CD4-positive, alpha-beta T cell treated with Interferon alpha-2 for 1 hour (primary cell): ENCODE measurements at regions not wholly inside any gene's neighbourhood (a gene's known extent, or its start where the extent isn't known, plus 50 kb on each side); places are given as distances from the start of the nearest gene placed in this dataset.

Experiments used
- DNase-seq, 2 donors: peaks; one replicate each; pipeline ENCODE4 v3.0.0-alpha.2; 2020 to 2022

GRCh38 chr7:36075561-36075960 lies 77.5 kb upstream of the EEPD1 start:
- DNase-seq = no peak

DNA sequence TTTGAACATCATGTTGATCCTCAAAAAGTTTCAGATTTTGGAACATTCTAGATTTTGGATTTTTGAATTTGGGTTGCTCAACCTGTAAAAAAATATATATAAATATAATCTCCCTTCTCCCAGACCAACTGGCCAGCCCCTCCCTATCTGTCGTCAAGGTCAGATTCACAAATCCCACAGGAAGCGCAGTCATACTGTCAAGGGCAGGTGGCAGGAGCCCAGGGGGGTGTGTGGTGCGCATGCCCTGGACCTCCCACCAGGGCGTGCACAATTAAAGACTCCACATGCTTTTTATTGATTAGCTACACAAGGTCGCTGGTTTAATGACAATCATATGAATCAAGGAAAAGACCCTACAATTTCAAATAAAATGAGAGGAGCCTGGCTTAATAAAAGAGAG lies 77.0 kb upstream of the EEPD1 start:
- no peak for DNase-seq

GRCh38 chr7:36078816-36079360 lies 74.2 kb upstream of the EEPD1 start:
- DNase-seq = no peak

DNA sequence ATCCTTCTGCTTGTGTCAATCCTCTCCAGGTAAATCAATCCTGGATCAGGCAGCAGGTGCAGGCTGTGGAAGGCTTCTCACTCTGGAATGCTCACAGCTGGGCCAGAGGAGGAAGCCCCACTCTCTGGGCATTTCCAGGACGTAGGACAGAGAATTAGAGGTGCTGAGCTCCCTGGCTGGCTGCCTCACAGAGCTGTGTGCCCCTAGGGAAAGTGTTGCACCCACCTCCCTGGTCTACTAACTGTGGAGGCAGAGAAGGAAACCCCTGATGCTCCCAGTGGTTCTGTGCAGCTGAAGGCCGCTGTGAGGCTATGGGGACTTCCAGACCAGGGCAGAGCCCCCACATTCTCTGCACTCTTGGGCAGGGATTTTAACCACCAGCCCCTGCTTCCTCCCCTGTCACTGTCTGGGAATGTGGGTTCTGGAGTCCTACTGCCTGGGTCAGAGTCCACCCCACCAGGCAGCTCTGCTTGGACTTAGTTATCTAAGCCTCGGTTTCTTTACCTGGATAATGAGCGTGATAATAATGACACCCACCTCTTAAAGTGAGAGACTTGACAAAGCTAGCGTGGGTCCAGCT lies 73.5 kb upstream of the EEPD1 start:
- DNase-seq = no peak

- no peak for DNase-seq
Observed at GRCh38 chr7:36080843-36081242, 72.2 kb upstream of the EEPD1 start.

DNA sequence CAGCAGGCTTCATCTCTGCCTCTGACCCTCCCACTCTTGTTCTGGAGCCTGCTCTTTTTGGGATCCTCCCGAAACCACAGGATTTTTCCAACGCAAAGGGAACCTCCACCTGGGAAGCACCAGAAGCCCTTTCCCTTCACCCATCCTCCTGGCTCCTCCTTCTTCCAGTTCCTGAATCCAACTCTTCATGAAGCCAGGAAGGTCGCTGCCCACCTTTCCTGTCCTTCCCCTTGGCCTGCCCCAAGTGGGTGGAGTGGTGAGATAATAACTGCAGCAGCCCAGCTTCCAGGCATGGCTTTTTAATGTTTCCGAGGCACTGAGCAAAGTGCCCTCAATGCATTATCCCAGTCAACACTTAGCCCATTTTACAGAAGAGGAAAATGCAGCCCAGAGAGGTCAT lies 70.8 kb upstream of the EEPD1 start:
- DNase-seq = no peak

DNA sequence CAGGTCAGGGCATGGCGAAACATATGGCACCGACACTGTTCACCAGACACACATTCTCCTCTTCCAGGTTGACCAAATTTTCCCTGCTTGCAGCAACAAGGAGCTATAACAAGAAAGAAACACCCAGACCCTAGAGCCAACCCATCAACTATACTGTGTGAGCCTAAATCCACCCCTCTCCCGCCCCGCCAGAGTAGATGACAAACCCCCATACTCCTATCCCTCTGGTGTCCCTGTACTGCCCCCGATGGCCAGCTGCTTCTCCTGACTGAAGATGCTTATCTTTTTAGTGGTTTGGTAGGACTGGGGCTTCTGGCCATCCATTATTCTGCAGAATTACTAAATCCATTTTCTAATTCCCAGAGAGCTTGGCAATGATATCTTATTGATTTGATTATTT lies 70.1 kb upstream of the EEPD1 start:
- DNase-seq = no peak

GRCh38 chr7:36083626-36084380 lies 69.3 kb upstream of the EEPD1 start:
- DNase-seq = no peak

DNA sequence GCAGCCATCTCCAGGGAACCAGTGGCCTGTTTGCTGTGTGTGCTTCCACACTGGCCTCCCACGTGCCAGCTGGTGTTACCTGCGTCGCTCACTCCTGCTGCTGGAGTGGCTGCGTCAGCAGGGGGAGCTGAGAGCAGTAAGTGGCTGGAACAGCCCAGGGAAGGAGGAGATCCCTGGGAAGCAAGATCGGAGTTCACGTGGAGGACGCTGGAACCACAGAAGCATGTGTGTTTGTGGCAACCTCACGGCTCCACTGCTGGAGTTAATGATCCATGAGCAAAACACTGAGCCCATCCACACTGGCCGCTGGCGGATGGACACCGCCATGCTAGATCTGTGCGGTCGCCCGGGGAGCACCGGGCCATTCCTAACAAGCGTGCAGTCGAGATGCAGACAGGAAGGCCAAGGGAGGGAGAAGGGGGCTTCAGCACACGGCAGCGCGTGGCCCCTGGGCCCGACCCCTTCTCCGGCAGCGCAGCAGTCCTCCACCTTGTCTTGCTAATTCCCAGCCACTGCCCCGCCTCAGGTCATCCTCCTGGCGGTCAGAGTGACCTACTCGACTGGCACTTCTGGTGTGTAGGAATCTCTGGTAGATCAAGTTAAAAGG lies 68.5 kb upstream of the EEPD1 start:
- no peak for DNase-seq

DNA sequence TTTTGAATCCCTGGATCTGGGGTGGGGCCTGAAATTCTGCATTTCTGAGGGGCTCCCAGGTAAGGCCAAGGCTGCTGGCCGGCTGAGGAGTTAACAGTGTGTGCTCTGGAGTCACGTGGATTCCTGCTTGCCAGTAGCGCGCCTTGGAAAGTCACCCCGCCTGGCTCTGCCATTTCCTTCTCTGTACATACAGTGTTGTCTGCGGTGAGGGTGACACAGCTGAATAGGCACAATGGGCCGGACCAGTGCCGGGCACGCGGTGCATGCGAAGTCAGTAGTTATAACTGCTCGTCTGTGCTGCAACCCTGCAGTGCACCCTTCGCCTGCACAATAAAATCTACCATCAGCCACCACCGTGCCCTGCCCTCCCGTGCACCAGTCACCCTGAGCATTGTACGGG lies 68.0 kb upstream of the EEPD1 start:
- DNase-seq = no peak

- DNase-seq = no peak
Observed at GRCh38 chr7:36086571-36086970, 66.5 kb upstream of the EEPD1 start.

GRCh38 chr7:36088553-36088952 lies 64.5 kb upstream of the EEPD1 start:
- DNase-seq = no peak

DNA sequence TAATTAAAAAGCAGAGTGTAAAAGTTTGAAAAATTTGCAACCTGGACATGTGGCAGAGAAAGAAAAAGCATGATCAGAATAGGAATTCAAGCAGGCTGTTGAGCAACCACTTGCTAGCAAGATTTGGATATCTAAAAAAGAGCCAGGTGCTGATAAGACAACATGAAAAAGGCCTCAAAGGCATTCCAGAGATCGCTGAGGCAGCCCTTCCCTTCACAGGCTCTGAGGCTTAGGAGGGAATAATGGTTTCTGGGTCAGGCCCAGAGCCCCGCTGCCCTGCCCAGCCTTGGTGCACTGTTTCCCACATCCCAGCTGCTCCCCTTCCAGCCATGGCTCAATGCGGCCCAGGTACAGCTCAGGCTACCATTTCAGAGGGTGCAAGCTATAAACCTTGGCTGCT lies 64.1 kb upstream of the EEPD1 start:
- no peak for DNase-seq

- no peak for DNase-seq
Observed at GRCh38 chr7:36090976-36091873, 61.8 kb upstream of the EEPD1 start.

- DNase-seq = no peak
Observed at GRCh38 chr7:36091874-36092176, 61.2 kb upstream of the EEPD1 start.

DNA sequence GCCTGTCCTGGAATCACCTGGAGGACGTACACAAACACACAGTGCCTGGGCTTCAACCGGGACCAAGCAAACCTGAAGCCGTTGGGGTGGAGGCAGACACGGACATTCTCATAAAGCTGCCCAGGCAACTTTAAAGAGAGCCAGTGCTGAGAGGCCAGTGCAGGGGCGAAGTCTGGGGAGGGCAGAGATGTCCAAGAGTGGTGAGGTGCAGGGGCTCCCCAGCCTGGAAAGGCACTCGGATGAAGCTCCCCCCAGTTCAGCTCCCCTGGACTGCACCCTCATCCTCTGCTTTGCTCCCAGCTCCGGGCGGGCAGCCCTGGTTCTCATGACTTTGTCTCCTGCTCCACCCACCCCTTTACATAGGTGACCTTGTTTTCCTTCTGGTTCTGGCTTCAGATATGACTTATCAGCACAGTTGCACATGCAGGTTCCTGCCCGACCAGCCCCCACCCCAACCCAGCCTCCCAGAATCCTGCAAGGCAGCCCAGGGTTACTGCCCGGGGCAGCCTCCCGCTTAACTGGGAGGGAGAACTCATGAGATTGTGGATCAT lies 60.8 kb upstream of the EEPD1 start:
- no peak for DNase-seq

DNA sequence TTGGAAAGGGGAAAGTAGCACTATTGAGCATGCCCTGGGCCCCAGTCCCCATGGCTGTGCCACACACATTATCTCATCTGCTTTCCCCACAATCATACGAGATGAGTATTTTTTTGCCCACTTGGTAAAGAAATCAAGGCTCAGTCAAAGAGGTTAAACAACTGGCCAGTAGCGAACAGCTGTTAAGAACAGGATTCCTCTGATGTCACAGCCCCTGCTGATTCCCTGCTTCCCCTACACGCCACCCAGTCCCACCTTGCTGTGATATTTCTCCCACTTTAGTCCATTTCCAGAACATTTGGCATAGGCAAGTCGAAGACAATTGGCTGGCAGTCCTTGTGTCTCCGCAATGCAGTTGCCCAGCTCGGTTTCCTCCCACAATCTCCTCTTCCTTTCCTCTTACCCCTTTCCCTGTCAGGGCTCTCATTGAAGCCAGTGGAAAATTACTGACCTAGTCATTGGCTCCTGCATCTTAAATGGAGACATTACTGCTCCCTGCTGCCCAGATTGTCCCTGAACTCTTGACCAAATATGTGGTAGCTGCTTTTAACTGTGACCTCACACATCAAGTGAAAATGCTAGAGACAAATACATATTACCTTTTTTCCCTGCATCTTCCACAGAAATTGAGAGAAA lies 56.5 kb upstream of the EEPD1 start:
- DNase-seq = no peak

- DNase-seq = no peak
Observed at GRCh38 chr7:36098096-36098495, 55.0 kb upstream of the EEPD1 start.

GRCh38 chr7:36100226-36100625 lies 52.8 kb upstream of the EEPD1 start:
- DNase-seq = no peak

DNA sequence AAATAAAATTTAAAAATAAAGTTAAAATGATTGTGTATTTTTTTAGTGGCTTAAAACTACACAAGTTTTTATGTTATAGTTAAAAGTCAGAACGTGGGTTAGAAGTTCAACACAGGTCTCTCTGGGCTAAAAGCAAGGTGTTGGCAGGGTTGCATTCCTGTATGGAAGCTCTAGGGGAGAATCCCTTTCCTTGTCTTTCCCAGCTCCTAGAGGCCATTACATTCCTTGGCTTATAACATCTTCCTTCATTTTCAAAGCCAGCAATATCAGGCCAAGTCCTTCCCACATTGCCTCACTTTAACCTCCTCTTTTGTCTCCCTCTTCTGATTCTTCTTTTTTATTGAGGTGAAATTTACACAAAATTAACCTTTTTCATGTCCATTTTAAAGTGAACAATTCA lies 52.4 kb upstream of the EEPD1 start:
- DNase-seq = no peak
